HepG2 (cell line): ENCODE measurements at regions not wholly inside any gene's neighbourhood (a gene's known extent, or its start where the extent isn't known, plus 50 kb on each side); places are given as distances from the start of the nearest gene placed in this dataset.

Source experiments
- ADNP ChIP-seq: sonication (generic); formaldehyde crosslinking; IDR thresholded peaks from 2 replicates; pipeline ENCODE4 v1.4.0; 2020; ENCODE audit warnings: missing genetic modification reagents
- CHCHD3 ChIP-seq: sonication (generic); formaldehyde crosslinking; IDR thresholded peaks from 2 replicates; pipeline ENCODE4 v1.8.0; 2022; ENCODE audit warnings: mild to moderate bottlenecking, missing genetic modification reagents, moderate library complexity
- CTCF ChIP-seq: sonication (generic); formaldehyde crosslinking; IDR thresholded peaks from 2 replicates; pipeline ENCODE4 v1.5.0; 2020; ENCODE audit warnings: mild to moderate bottlenecking, missing genetic modification reagents, moderate library complexity
- EZH2 ChIP-seq: conservative IDR thresholded peaks from 2 replicates; pipeline ENCODE4 v1.6.1; 2012; ENCODE audit warnings: mild to moderate bottlenecking, low read depth, low read length, moderate library complexity
- SP1 ChIP-seq, 2 experiments: fragments of 450-650 bp in 1 of 2; sonication (generic) in 1 of 2; formaldehyde crosslinking in 1 of 2; IDR thresholded peaks; 2 replicates each; pipeline versions ENCODE4 v1.4.0 to v1.6.1; 2016 to 2020; ENCODE audit warnings: missing genetic modification reagents in 1 of 2
- ZMYM4 ChIP-seq: sonication (generic); formaldehyde crosslinking; IDR thresholded peaks from 2 replicates; pipeline ENCODE4 v1.8.1; 2023; ENCODE audit warnings: mild to moderate bottlenecking, missing genetic modification reagents
- TF ChIP-seq, protein P1 (sequence below): sonication (generic); formaldehyde crosslinking; IDR thresholded peaks from 2 replicates; pipeline ENCODE4 v1.5.1; 2020; ENCODE audit warnings: mild to moderate bottlenecking, missing genetic modification reagents, moderate library complexity

DNA sequence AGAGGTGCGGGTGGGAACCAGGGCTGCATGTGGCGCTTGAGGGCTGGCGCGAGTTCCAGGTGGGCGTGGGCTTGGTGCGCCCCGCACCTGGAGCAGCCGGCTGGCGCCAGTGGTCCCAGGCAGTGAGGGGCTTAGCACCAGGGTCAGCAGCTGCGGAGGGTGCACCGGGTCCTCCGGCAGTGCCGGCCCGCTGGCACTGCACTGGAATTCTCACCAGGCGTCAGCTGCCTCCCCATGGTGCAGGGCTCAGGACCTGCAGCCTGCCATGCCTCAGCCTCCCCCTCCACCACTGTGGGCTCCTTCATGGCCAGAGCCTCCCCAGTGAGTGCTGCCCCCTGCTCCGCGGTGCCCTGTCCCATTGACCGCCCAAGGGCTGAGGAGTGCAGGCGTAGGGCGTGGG lies 174.0 kb downstream of the ADAM29 start:
- no peak for TF ChIP-seq CHCHD3 (CRISPR knock-in tag)
- TF ChIP-seq ZMYM4 (CRISPR knock-in tag), result no peak
- no peak for TF ChIP-seq EZH2
- no peak for TF ChIP-seq SP1 (IDR thresholded peaks at IDR 0.05)
- TF ChIP-seq SP1 (CRISPR knock-in tag; IDR thresholded peaks at IDR 0.05), result no peak
- no peak for TF ChIP-seq ADNP
- TF ChIP-seq, protein P1, sequence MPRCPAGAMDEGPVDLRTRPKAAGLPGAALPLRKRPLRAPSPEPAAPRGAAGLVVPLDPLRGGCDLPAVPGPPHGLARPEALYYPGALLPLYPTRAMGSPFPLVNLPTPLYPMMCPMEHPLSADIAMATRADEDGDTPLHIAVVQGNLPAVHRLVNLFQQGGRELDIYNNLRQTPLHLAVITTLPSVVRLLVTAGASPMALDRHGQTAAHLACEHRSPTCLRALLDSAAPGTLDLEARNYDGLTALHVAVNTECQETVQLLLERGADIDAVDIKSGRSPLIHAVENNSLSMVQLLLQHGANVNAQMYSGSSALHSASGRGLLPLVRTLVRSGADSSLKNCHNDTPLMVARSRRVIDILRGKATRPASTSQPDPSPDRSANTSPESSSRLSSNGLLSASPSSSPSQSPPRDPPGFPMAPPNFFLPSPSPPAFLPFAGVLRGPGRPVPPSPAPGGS (CRISPR knock-in tag), result no peak
- TF ChIP-seq CTCF (CRISPR knock-in tag), result no peak
